ENCODE measurements at regions not wholly inside any gene's neighbourhood (a gene's known extent, or its start where the extent isn't known, plus 50 kb on each side); places are given as distances from the start of the nearest gene placed in this dataset.

DNA sequence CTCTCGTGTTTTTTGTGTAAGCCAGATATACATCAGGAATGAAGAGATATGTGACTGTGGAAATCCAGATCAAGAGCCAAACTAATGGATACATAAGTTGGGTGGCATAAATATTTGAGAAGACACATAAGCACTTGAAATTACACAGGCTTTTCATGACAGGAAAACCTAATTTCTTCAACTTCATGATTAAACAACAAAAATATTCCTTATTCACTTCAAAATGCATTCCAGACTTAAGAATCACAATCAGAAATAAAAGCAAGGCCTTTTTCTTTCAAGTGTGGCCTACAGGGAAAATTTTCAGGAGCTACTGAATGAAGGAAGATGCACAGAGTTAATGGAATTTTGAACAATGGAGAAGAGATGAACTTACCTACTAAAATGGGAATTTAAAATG lies 515.6 kb downstream of the FOXG1 start:
- H3K27me3 ChIP-seq, result no peaks in the 10 kb centered on the region
- no peak for TF ChIP-seq Cebpa-rat (IDR thresholded peaks at IDR 0.05)
- H3K36me3 ChIP-seq, result no peaks in the 10 kb centered on the region
- H4K20me1 ChIP-seq, result no peaks in the 10 kb centered on the region
- no peak overlapping the region for H3K9ac ChIP-seq
- no peaks in the 10 kb centered on the region for H3K9me3 ChIP-seq
- no peak overlapping the region for H3K27ac ChIP-seq
- no peak overlapping the region for H3K4me3 ChIP-seq
- H3K4me1 ChIP-seq, result no peaks in the 10 kb centered on the region; the same call in 1 of the 2 replicates
- no peak overlapping the region for H3K4me2 ChIP-seq

DNA sequence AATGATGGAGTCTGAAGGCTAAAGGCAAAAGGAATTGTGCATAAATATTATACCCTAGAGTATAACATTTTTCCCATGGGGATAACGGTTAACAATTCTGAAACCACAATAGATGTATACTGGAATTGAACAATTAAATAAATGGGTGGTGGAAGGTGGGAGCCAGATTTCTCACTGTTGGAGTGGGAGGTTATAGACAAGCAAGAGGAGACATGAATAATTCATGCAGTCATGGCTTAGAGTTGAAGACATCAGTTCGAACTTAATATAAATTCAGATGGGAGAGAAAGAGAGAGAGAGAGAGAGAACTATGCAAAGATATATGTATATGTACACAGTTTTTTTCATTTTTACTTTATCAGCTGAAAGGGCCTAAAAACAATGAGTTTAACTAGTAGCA lies 523.9 kb downstream of the FOXG1 start:
- H3K27ac ChIP-seq, result no peak overlapping the region
- no peaks in the 10 kb centered on the region for H3K27me3 ChIP-seq
- H3K36me3 ChIP-seq, result no peaks in the 10 kb centered on the region
- no peak overlapping the region for H3K4me3 ChIP-seq
- no peak overlapping the region for H3K4me2 ChIP-seq
- no peak for TF ChIP-seq Cebpa-rat (IDR thresholded peaks at IDR 0.05)
- H4K20me1 ChIP-seq, result no peaks in the 10 kb centered on the region
- H3K4me1 ChIP-seq, result no peaks in the 10 kb centered on the region
- H3K9me3 ChIP-seq, result peaks cover 18% of the 10 kb centered on the region
- H3K9ac ChIP-seq, result no peak overlapping the region

DNA sequence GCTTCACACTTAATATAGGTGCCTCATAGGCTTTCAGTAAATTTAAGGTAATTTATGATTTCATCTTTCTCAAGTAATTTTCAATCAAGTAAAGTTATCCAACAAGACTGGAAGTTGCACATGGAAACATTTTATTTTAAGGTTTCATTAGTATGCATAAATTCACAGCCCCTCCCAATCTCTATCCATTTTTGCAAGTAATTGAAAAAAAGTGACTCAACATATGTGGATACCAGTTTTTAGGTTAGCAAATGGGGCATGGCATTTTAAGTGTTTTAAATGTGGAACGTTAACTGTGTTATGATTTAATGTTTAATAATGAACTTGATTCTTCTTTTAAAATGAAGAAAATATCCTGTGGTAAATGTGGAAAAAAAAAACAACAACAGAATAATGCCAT lies 532.8 kb downstream of the FOXG1 start:
- no peak for TF ChIP-seq Cebpa-rat (IDR thresholded peaks at IDR 0.05)
- Histone ChIP-seq H3K4me2 (no peak overlapping the region), H3K9me3 (peaks cover 11% of the 10 kb centered on the region), H4K20me1 (no peaks in the 10 kb centered on the region), H3K36me3 (no peaks in the 10 kb centered on the region), H3K27ac (no peak overlapping the region), H3K9ac (no peak overlapping the region), H3K27me3 (no peaks in the 10 kb centered on the region), H3K4me3 (no peak overlapping the region), H3K4me1 (no peaks in the 10 kb centered on the region)

DNA sequence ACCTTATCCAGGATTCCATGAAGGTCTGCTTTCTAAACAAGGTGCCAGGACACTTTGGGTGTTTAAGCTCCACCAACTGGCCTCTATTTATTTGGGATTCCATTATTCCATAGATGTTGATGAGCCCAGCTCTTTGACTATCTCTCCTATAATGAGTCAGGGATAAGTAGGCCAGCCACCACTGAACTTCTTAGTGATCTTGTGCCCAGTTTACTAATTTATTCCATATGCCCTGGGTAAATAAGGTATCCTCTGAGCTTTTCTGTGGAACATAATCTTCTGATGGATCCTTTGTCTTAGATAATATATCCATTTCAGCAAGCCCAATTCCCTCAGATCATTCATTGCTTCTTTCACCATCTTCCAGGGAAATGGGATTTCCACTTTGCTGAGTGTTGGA lies 535.0 kb downstream of the FOXG1 start:
- H3K4me3 ChIP-seq, result no peak overlapping the region
- no peaks in the 10 kb centered on the region for H3K27me3 ChIP-seq
- H3K4me2 ChIP-seq, result no peak overlapping the region
- no peaks in the 10 kb centered on the region for H3K9me3 ChIP-seq
- H3K4me1 ChIP-seq, result no peaks in the 10 kb centered on the region
- H3K27ac ChIP-seq, result no peak overlapping the region
- H3K9ac ChIP-seq, result no peak overlapping the region
- H4K20me1 ChIP-seq, result no peaks in the 10 kb centered on the region
- no peak for TF ChIP-seq Cebpa-rat (IDR thresholded peaks at IDR 0.05)
- H3K36me3 ChIP-seq, result no peaks in the 10 kb centered on the region

DNA sequence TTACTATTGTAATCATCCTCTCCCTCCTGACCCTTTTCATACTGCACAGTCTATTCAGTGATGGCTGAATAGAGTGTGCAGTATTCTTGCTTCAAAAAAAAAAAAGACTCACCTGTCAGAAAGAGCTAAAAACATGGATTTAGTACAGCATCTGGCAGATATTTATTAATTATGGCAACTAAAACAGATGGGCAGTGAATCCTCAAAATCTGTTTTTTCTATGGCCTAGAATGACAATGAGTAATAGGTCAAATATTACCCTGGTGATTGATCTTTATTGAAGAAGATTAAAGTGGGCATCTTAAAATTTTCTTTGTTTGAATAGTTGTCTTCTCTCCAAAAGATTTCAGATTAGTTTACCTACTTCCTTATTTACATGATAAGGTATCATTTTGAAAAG lies 543.6 kb downstream of the FOXG1 start:
- Histone ChIP-seq H3K27me3 (no peaks in the 10 kb centered on the region), H3K27ac (no peak overlapping the region), H3K4me1 (no peaks in the 10 kb centered on the region), H4K20me1 (no peaks in the 10 kb centered on the region), H3K9me3 (no peaks in the 10 kb centered on the region), H3K4me2 (no peak overlapping the region), H3K9ac (no peak overlapping the region), H3K4me3 (no peak overlapping the region), H3K36me3 (no peaks in the 10 kb centered on the region)
- TF ChIP-seq Cebpa-rat (IDR thresholded peaks at IDR 0.05), result no peak

DNA sequence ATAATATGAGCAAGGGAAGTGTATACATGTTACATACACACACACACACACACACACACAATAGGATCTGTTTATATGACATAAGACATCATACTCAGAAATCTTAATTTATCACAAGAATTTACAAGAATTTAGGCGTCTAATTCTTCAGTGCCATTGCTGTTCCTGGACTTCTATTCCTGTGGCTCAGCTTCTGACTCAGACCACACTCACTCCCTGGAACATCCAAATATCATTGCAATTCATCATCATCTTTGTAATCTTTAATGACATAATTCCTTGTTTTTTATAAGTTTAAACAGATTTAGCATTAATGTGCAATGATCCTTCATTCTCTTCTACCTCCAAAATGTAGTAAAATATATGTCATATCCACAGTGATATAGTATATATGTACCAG lies 544.2 kb downstream of the FOXG1 start:
- no peaks in the 10 kb centered on the region for H3K9me3 ChIP-seq
- no peak overlapping the region for H3K9ac ChIP-seq
- H3K4me1 ChIP-seq, result no peaks in the 10 kb centered on the region
- H3K27ac ChIP-seq, result no peak overlapping the region
- no peaks in the 10 kb centered on the region for H3K36me3 ChIP-seq
- no peaks in the 10 kb centered on the region for H3K27me3 ChIP-seq
- no peak overlapping the region for H3K4me2 ChIP-seq
- TF ChIP-seq Cebpa-rat (IDR thresholded peaks at IDR 0.05), result no peak
- H3K4me3 ChIP-seq, result no peak overlapping the region
- H4K20me1 ChIP-seq, result no peaks in the 10 kb centered on the region

DNA sequence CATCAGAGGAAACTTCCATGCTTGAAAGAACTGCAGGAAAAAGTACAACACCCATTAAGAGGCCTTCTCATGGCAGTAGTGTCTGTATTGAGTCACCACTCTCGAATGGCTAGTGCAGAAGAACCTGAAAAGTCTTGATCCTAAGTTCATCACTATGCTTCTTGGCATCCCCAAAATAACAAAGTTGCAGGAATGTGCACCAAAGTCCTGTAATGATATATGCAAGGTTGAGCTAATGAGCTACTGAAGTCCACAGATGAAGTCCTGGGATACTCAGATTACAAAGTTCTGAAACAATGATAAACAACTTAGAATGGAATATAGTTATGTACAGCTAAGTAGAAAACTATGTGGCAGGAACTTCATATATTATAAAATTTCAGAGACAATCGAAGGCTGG lies 545.4 kb downstream of the FOXG1 start:
- Histone ChIP-seq H3K9me3 (no peaks in the 10 kb centered on the region), H3K4me3 (no peak overlapping the region)

DNA sequence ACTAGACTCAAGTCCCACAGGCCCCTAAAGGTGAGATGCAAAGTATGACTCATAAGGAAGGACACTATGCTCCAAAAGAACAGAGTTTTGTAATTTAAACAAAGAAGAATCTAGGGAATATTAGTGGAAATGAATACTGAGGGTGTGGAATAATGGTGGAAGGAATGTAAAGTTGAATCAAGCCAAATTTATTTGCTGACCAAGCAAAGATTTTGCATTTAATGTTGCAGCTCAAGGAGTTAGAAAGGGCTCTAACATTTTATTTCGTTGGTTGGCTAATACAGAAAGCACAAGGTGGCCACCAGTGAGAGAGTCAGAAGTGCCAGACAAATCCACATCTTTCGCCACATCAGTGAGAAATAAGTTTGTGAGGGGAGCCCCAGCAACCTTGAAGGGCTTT lies 550.3 kb downstream of the FOXG1 start:
- H3K9ac ChIP-seq, result no peak overlapping the region
- H4K20me1 ChIP-seq, result no peaks in the 10 kb centered on the region
- no peaks in the 10 kb centered on the region for H3K4me1 ChIP-seq
- H3K27ac ChIP-seq, result no peak overlapping the region
- no peaks in the 10 kb centered on the region for H3K27me3 ChIP-seq
- no peak overlapping the region for H3K4me2 ChIP-seq
- H3K4me3 ChIP-seq, result no peak overlapping the region
- H3K9me3 ChIP-seq, result no peaks in the 10 kb centered on the region
- H3K36me3 ChIP-seq, result no peaks in the 10 kb centered on the region
- TF ChIP-seq Cebpa-rat (IDR thresholded peaks at IDR 0.05), result no peak

More for the DNA sequence above, 545.4 kb downstream of the FOXG1 start:
- Histone ChIP-seq H3K27ac (no peak overlapping the region), H3K4me1 (no peaks in the 10 kb centered on the region), H3K36me3 (no peaks in the 10 kb centered on the region), H3K9ac (no peak overlapping the region), H4K20me1 (no peaks in the 10 kb centered on the region), H3K27me3 (no peaks in the 10 kb centered on the region), H3K4me2 (no peak overlapping the region)
- TF ChIP-seq Cebpa-rat (IDR thresholded peaks at IDR 0.05), result no peak

DNA sequence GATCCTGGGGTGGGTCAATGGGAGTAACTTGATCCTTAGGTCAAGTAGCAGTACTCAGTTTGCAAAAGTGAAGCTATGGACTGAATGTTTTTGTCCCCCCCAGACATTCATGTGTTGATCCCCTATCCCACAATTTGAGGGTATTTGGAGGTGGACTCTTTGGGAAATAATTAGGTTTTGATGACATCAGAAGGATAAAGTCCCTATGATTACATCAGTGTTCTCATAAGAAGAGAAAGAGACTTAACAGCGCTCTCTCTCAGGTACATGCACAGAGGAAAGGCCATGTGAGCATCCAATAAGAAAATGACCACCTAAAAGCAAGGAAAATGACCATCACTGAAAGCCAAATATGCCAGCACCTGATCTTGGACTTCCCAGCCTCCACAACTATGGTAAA lies 550.8 kb downstream of the FOXG1 start:
- Histone ChIP-seq H3K27ac (no peak overlapping the region), H3K36me3 (no peaks in the 10 kb centered on the region), H3K4me1 (no peaks in the 10 kb centered on the region), H4K20me1 (no peaks in the 10 kb centered on the region), H3K9me3 (no peaks in the 10 kb centered on the region), H3K9ac (no peak overlapping the region), H3K4me3 (no peak overlapping the region), H3K4me2 (no peak overlapping the region), H3K27me3 (no peaks in the 10 kb centered on the region)
- TF ChIP-seq Cebpa-rat (IDR thresholded peaks at IDR 0.05), result no peak

DNA sequence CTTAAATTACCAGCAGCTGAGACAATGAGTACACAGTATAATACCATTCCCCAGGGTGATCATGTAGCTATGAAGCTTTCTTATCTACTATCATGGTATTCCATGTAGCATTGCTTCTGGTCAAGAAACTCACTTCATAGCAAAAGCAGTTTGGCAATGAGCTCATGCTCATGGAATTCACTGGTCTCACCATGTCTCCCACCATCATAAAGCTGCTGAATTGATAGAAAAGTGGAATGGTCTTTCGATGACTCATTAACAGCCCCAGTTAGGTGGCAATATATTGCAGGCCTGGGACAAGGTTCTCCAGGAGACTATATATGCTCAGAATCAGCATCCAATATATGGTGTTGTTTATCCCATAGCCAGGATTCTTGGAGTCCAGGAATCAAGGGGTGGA lies 553.7 kb downstream of the FOXG1 start:
- no peak overlapping the region for H3K4me3 ChIP-seq
- no peaks in the 10 kb centered on the region for H4K20me1 ChIP-seq
- no peaks in the 10 kb centered on the region for H3K9me3 ChIP-seq
- H3K9ac ChIP-seq, result no peak overlapping the region
- no peak overlapping the region for H3K4me2 ChIP-seq
- no peak for TF ChIP-seq Cebpa-rat (IDR thresholded peaks at IDR 0.05)
- no peak overlapping the region for H3K27ac ChIP-seq
- H3K36me3 ChIP-seq, result no peaks in the 10 kb centered on the region
- H3K4me1 ChIP-seq, result no peaks in the 10 kb centered on the region
- H3K27me3 ChIP-seq, result no peaks in the 10 kb centered on the region

DNA sequence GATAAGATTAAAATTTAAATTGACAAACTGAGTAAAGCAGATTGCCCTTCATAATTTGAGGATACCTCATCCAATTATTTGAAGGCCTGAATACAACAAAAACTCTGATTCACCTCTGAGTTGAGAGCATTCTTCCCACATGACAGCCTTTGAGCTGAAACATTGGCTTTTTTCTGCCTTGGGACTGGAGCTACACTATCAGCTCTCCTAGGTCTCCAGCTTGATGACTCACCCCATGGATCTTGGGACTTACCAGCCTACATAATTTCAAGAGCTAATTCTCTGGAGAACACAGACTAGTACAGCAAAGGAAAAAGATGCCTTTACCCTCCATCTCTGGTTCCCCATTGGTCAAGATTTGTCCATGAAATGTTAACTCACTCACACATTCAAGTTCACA lies 555.1 kb downstream of the FOXG1 start:
- no peak for TF ChIP-seq Cebpa-rat (IDR thresholded peaks at IDR 0.05)
- Histone ChIP-seq H4K20me1 (no peaks in the 10 kb centered on the region), H3K9ac (no peak overlapping the region), H3K9me3 (no peaks in the 10 kb centered on the region), H3K4me1 (no peaks in the 10 kb centered on the region), H3K27ac (no peak overlapping the region), H3K36me3 (no peaks in the 10 kb centered on the region), H3K4me2 (no peak overlapping the region), H3K27me3 (no peaks in the 10 kb centered on the region), H3K4me3 (no peak overlapping the region)
